HG03354 (cell line): ENCODE measurements at regions not wholly inside any gene's neighbourhood (a gene's known extent, or its start where the extent isn't known, plus 50 kb on each side); places are given as distances from the start of the nearest gene placed in this dataset.
"Not testable (repeated sequence)": the region's sequence is repeated elsewhere in the genome, so short reads cannot be mapped to it uniquely, and the experiment has no call there.

Experiments used
- ATAC-seq: cut with Tn5 transposase; IDR thresholded peaks from one replicate; pipeline ENCODE4 v1.9.1; 2021; ENCODE audit warnings: mild to moderate bottlenecking; ENCODE audit not compliant: unreplicated experiment, poor library complexity, severe bottlenecking

DNA sequence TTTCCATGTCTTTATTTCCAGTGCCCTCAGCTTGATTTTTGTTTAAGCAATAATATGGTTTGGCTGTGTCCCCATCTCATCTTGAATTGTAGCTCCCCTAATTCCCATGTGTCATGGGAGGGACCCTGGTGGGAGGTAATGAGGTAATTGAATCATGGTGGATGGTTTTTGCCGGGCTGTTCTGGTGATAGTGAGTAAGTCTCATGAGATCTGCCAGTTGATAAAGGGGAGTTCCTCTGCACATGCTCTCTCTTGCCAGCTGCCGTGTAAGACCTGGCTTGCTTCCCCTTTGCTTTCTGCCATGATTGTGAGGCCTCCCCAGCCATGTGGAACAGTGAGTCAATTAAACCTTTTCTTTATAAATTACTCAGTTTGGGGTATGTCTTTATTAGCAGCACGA, 559.6 kb upstream of the ADAMTS5 start:
- no peak for ATAC-seq

DNA sequence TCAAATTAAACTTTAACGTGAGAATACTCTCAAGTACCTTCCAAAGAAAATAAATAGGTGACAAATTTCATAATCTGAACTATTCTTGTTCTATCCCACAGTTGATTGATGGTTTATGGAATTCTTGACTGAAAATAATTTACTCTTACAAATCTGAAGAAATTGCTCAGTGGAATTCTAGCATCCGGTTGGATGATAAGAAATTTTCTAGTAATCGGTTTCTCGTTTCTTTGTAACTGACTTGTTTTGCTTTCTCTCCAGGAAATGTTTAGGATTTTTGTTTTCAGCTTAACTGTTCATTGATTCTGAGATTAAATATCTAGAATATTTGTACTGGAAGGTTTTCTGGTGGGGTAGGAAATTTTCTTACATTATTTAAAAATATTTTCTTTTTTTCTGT, 558.9 kb upstream of the ADAMTS5 start:
- ATAC-seq = no peak

DNA sequence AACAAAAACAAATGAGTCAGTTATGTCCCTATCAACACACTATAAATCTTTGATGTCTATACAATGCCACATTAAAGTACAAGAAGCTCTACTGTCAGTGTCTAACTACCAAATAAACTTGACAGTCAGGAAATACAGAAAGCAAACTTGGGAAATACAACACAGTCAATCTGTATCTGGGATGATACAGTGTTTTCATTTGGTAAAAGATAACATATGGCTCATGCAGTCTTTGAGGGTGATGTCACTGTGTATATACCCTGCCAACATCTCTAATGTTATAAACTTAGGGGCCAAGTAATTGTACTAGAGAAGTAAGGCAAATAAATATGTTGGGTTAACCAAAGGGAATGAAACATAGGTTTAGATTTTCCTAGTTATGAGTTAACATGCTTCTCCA, 552.5 kb upstream of the ADAMTS5 start:
- ATAC-seq = no peak

DNA sequence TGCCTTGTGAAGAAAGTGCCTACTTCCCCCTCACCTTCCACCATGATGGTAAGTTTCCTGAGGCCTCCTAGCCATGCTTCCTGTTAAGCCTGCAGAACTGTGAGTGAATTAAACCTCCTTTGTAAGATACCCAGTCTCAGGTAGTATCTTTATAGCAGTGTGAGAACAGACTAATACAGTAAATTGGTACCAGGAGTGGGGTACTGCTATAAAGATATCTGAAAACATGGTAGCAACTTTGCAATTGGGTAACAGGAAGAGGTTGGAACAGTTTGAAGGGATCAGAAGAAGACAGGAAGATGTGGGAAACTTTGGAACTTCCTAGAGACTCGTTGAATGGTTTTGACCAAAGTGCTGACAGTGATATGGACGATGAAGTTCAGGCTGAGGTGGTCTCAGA, 550.3 kb upstream of the ADAMTS5 start:
- ATAC-seq = not testable (repeated sequence)

DNA sequence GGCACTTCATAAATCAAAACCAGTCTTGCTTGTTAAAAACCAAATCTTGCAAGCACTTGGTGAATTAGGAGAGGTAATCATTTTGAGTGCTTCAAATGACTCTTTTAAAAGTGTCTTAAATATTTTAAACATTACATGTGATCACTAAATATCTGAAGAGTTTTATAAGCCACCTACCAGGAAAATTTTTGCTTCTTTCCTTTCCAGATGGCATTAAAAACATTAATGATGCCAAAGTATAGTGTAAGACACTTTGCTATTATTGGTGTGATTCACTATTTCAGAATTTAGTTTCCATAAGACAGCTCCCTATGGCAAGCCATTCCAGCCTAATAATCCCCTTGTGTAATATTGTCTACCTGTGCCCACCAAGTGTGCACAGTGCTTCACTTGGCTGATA, 548.8 kb upstream of the ADAMTS5 start:
- no peak for ATAC-seq

DNA sequence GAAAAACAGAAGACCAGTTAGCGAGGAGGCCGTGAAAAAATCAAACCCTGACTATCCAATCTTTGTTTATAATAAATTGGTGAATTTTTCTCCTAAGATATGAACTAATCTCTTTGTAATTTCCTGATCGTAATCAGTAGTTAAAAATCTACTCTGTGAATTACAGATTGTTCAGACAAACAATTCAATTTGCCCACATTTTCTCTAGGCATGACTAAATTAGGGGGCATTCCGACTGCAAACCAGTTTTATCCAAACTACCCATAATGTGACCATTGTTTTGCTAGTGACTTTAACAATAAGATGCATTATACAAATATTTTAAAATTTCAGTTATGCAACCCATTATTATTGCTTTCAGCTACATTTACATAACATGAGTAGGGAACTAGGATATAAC, 546.9 kb upstream of the ADAMTS5 start:
- ATAC-seq = no peak

DNA sequence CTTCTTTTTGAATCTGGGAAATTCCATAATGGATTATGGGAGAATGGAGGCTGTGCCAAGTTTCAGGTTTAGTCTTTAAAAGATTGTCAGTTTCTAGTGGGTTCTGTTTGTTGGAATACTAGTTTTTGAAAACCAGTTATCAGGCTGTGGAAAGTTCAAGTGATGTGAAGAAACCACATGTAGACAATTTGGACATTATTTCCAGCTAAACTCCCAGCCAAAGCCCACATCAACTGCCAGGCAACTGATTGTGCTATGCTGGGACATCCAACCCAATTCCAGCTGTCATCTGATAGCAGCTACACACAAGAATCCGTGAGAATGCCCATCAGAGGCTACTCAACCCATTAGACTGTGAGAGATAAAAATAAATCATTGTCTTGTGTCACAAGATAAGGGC, 546.1 kb upstream of the ADAMTS5 start:
- ATAC-seq = no peak

DNA sequence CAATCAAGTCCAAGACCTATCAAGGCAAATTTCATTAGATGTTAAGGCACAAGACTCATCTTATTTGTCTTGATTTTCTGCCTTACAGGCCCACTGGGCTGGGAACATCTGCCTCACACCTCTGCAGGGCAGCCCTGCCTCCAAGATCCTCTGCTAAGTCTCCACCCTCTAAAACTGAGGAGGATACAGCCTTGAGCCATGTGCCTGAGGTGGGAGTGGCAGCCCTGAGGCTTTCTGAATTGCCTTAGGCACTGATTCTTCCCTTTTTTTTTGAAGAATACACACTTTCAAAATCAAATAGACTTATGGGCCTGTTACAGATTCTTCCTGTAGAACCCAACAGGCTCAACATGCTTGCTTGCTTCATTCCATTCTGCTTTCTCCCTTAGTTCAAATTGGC, 544.3 kb upstream of the ADAMTS5 start:
- no peak for ATAC-seq

DNA sequence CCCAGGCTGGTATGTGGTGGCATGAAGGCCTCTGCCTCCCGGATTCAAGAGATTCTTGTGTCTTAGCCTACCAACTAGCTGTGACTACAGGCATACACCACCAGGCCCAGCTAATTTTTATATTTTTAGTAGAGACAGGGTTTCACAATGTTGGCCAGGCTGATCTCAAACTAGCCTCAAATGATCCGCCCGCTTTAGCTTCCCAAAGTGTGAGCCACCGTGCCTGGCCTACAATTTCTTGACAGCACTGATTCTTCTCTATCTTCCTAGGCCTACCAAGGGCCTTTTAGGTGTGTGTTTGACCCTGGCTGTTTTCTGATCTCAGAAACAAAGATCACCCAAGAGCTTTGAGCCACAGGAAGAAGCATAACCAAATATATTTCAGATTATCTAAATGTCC, 540.8 kb upstream of the ADAMTS5 start:
- no peak for ATAC-seq

DNA sequence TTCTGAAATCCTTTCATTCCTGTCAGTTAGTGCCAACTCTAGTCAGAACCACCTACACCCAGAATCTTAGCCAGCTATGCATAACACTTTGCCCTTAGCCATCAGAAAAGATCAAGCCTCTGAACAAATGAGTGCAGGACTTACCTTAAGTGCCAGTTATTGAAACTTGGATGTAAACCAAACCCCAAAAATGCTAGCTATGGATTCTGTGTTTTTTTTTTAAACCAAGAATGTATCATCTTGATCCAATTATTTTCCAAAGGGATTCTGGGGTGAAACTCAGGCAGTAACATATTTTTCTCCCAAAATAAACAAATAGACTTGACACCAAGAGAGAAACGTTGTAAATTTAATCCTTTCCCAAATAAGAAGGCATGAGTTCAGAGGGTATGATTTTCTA, 538.6 kb upstream of the ADAMTS5 start:
- no peak for ATAC-seq

DNA sequence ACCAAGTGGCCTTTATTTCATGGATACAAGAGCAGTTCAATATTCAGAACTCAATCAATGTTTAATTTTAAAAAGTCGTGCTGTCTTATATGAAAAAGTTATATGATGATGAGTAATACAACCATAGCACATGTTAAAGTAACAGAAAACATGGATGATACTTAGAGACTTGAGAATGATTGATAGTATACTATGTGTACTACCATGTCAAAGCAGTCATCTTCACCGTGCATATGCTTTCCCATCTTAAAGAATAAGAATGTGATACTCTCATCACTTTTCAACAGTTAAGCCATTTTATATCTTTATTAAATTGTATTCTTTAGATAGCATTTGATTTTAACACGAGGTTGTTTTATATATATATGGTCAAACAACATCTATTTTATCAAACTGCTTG, 535.9 kb upstream of the ADAMTS5 start:
- ATAC-seq = no peak

DNA sequence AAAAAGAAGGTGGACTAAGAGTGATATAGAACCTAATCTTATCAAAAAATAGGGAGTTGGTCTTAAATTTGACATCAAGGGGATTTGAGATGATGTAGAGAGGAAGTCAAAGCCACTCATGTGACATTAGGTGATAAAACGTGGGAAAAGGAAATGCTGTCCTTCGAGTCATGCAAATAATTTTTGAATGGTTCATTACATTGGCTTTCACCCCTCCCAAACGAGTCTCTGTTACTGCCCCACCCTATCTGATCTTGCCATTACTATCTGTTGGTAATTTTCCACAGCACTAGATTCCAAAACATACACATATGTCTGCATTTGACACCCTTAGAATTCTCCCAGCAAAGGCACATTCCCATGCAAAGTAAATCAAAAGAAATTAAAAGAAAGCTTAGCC, 531.1 kb upstream of the ADAMTS5 start:
- ATAC-seq = no peak

DNA sequence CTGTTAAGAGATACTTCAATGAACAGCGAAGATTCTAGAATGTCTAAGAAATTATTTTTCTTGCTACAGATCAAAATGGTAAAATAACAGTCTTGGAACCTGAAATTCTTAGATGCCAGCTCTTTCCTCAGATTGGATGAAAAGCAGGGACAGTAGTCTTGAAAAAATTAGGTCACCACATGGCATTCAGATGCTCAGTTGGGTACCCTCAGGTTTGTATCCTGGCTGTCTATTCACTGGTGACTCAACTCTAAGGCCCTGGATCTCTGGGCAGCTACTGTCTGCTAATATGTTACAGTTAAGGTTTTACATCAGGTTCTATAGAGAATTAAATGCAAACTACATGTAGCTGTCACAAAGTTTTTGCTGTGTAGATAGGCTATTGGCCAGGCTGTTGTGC, 528.9 kb upstream of the ADAMTS5 start:
- ATAC-seq = no peak

DNA sequence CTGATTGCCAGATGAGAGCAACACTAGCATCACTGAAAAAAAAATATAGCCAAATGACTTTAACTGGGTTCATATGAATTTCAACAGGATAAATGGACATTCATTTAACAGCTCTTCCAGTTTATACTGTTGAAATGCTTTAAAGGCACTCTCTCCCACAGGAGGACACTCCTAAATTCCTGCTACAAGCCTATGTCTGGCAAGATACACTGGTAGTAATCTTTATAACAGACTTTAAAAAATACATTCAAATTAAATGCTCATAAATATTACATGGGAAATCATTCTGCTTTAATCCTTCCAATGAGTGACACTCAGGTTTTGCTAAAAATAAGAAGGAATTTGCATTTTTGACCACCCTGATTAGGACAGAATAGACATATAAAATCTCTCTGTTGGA, 526.7 kb upstream of the ADAMTS5 start:
- no peak for ATAC-seq

DNA sequence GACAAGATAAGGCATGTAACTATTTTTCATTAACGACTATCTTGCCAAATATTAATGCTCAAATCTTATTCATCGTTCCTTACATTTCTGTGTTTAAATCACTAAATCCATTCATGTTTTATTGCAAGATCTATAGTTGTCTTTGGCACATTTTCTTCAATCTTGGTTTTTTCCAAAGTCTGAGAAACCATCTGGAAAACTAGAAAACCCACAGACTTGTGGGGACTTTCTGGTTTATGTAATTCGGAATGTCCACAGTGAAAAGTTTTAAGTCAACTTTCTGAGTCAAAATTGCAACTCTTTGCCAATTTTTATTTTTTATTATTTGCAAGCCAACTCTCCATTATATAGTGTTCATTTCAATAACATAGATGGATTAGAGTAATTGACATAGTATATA, 520.8 kb upstream of the ADAMTS5 start:
- ATAC-seq = no peak

DNA sequence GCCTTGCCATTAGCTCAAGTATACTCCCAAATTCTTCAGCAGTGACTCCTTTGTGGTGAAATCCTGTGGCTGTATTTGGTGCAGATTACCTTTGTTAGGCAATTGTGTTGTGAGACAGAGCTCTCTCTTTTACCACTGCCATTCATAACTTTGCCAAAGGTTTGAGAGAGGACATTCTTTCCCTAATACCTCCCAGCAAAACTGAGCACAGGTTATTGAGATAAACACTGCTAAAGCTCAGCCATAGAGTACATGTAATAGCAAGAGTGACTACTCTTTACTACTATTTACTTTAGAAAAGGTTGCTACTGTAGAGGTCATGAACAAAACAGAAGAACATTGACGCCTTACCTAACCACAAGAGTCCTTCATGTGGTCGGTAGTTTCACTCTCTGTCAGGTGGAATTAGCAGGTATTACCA, 514.0 kb upstream of the ADAMTS5 start:
- ATAC-seq = no peak

DNA sequence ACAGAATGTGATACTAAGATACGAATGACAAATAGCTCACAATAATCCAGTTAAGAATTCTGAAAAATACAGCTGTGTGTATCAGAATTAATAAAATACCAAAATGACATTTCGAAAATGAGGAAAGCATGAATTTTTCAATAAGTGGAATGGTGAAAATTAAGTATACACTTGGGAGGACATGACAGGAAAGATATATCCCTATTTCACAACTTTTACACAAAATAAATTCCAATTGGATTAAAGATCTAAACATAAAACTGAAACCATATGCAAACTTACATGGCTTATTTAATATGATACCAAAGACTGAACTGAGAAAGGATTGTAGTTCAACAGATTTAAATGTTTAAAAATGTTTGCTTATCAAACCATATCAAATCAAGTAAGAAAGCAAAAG, 510.4 kb upstream of the ADAMTS5 start:
- no peak for ATAC-seq

DNA sequence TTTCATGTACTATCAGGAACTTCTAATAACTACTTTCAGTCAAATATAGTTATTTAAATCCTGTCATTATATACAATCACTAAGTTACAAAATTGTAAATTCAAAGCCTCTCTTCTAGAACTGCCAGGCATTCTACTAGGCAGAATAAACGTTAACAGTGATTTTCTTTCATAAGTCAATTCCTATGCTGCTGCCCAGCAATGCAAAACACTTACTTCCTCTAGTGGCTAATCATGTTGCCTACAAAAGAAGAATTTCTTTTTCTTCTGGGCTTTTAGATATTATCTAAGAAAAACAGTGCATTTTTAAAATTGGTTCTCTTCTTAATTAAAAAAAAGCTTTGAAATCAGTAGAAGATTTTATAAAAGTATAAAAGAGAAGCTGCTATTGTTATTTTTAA, 509.8 kb upstream of the ADAMTS5 start:
- no peak for ATAC-seq

DNA sequence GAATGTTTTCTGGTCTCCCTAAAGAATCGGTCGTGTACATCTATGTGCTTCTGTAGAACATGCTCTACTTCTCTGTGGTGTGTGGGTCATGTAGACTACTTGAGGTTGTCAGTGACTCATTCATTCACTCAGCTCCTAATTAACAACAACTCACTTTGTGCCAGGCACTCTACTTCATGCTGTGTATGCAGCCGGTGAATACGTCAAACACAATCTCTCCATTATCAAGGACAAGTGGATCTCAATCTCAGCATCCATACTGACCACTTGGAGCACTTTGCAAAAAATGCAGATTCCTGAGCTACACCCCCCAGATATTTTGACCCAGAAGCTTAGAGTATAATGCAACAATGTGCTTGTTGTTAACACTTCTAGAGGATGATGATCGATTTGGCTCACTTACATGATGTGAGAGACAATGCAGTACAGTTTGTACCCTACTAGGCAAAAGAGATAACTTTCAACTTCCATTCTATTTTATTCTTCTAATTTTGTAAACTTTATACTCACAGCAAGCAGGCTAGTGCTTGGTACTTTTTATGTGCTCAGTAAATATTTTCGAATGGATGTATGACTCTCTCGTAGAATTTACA, 508.6 kb upstream of the ADAMTS5 start:
- ATAC-seq = no peak

DNA sequence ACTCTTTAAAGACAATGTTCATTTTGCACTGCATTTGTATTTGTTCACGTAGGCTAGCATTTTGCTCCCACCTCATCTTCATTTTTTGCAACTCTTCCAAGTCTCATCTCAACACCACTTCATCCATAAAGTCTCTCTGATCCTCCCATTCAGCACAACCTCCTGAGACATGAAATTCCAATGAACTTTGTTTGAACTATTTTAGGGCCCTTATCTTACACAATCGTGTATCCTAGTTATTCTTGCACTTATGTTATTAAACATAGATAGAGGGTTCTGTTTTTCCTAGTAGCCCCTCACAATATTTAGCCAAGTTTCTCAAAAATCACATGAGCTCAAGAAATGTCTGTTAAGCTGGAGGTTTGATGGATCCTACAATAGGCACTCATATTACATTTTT, 500.5 kb upstream of the ADAMTS5 start:
- no peak for ATAC-seq

DNA sequence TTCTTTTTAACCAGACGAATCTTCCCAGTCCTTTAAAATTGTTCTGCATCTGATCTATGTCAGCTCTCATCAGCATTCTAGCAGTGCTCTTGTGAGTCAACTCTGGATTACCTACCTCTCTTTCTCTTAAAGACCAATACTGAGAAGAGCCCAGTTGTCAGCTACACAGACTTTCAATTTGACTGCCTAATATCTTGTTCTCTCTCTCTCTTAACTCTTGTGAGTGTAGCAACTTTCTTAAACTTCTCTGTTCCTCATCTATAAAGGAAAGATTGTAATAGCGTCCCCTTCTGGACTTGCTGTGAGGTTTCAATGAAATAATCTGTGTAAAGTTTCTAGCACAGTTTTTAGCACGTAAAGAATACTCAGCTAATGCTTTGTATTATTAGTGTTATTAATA, 499.3 kb upstream of the ADAMTS5 start:
- no peak for ATAC-seq

DNA sequence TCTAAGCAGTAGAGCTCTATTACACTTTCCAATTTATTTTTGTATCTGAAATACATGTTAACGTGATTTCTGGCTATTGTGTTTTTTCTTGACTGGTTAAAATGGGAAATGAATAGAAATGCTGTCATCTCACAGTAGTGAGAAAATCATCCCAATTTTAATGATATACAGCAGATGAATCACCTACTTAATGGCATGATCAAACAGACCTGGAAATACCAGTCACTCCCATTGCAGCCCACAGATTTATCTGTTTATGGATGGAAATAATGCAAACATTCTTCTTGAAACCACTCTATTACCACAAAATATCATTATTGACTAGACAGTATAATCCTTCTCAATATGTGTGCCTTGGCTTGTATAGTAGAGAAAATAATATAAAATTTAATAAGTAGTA, 497.8 kb upstream of the ADAMTS5 start:
- no peak for ATAC-seq

DNA sequence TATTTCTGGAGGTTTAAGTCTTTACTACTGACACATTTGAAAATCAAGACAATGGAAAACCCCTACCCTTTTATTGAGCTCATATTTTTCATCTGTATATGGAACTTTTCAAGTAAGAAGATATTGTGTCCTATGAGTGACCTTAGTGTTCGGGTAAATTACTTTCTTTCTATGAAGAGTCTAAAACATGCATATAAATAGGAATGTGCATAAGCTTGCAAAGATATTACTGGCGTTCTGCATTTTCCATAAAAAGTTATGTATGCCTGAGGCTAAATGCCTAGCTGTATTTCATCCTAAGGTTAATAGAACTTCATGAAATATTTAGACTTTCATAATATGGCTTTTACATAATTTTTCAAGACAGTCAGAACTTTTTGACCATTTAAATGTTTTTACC, 495.8 kb upstream of the ADAMTS5 start:
- no peak for ATAC-seq
